SKM-1 (cell line): ENCODE measurements at regions not wholly inside any gene's neighbourhood (a gene's known extent, or its start where the extent isn't known, plus 50 kb on each side); places are given as distances from the start of the nearest gene placed in this dataset.
"Not testable (repeated sequence)": the region's sequence is repeated elsewhere in the genome, so short reads cannot be mapped to it uniquely, and the experiment has no call there.

Source experiments
- DNase-seq: peaks from one replicate; lab custom pipeline; 2025; ENCODE audit not compliant: unreplicated experiment; lab: John Stamatoyannopoulos, UW

DNA sequence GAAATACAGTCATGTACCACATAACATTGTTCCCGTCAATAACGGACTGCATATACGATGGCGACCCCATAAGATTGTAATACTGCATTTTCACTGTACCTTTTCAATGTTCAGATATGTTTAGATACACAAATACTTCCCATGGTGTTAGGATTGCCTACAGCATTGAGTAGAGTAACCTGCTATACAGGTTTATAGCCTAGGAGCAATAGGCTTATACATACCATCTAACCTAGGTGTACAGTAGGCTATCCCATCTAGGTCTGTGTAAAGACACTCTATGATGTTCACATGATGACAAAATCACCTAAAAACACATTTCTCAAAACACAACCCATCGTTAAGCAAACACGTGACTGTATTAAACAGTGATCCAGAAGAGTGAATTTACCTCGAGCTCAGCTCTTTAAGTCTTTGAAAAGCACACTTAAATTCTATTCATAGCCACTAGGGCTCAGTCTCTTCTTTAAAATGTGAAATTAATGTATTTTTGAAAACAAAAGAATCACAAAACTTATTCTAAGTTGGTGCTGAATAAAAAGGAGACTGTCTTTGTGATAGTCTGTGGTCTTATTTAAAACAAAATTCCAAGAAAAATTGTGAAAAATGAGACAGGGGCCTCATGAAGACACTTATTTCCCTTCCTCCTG, 239.1 kb upstream of the ARID2 start:
- DNase-seq: no peak

DNA sequence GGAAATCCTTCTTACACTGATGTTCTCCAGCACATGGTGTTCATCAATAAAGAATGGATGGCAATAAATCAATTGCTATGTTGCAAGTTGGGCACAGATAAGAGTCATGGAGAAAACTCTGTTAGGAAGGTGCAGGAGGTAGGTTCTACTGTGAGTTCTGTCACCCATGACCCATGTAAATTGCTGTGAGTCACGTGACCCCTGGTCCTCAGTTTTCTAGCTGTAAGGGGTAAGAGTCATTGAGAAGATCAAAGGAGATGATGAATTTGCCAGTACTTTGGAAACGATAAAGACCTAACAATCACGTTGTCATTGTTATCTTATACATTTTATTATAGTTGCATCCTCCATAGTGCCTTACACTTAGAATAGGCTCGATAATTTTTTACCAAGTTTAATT, 235.2 kb upstream of the ARID2 start:
- DNase-seq: no peak

DNA sequence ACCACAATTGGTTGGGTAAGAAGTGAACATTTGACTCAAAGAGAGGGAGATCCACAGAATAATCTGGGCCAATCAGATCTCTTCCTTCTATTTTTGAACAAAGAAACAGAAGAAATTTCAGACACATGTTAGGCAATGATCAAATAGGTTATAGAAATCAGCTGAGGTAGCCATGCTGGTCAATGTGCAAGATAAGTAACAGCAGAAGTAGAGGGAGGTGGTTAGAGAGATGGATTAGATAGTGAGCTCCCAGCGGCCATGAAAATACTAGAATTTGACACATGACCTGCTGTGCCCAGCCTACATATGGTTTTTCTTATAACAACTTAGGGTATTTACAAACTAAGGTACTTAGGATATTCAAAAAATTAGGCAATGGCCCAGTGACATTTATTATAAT, 230.9 kb upstream of the ARID2 start:
- no peak for DNase-seq

DNA sequence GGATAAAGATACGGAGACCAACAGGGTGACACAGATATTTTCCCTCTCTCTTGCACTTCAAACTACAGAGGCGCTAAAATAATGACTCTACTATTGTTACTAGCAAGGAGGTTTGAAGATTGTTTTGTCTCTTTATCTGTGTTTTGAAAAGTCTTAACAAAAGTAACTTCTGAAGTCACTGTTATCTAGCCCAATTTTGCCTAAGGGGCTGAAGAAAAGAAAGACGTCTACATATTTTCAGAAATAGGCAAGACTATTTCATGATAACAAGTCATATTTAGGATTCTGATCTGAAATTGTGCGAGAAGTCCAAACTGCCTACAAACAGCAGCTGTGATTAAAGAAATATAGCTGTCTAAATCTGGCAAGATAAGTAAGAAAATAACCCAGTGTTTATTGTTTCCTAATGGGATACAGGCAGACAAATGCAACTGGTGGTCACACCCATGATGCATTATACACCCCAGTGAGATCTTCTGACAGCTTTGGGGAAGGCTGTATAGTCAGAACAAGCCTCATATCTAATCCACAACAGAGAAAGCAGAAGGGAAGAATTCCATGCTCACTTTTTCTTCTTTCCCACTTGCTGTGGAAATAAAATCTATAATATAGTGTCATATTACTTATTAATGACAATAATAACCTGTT, 226.9 kb upstream of the ARID2 start:
- DNase-seq: no peak

DNA sequence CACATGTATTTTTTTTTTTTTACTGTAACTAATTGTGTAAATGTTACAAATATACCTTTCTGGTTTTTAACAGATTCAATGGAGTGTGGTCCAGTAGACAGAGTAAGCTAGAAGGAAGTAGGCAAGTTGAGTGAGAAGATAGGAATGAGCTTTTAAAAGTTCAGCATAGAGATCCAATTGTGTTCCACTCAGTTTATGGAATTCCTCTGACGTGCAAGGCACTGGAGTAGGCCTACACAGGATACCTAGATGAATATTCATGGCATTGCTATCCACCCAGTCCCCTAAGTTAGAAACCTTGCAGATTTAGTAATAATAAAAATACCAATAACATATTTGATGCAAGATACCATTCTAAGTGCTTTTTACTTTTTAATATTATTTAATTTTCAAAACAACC, 225.6 kb upstream of the ARID2 start:
- DNase-seq: no peak

DNA sequence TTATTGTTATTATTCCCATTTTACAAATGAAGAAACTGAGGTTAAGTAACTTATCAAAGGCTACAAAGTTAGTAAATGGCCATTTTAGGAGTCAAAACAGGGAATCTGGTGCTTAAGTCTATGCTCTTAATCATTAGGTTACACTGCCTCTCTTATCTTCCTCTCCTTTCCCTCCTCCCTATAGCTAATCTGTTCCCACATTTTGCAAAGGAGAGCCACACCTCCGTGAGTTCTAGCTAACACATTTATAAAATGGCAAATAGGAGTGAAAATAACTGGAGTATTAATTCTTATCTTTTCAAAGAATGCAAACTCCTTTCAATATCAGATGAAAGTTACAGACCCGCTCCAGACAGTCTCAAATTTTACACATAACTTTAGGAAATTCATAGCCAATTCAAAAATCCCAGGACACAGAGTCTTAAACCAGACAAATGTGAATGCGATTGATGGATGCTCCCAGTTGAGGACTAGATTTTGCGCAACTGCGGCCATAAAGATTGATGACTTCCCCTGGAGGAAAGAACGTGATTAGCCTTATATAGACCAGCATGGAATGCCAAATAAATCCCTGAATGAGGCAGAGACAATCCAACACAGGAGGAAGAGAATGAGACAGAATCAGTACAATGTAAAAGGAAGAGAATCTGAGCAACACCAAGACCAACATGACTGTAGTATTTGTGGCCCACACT, 225.0 kb upstream of the ARID2 start:
- no peak for DNase-seq

DNA sequence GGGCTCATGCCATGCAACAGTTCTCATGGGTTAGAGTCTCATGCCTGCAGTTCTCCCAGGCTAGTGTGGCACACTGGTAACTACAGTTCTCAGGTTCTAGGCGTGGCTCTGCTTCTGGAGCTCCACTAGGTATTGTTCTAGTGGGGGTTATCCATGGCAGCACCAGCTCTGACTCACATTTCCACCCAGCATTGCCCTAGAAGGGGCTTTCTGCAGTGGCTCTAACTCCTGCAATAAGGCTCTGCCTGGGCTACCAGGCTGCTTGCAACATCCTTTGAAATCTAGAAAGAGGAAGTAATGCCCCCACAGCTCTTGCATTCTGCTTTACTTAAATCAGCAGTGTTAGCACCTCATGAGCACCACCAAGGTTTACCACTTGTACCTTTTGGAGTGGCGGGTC, 220.3 kb upstream of the ARID2 start:
- peak; percentile 25 for DNase-seq

DNA sequence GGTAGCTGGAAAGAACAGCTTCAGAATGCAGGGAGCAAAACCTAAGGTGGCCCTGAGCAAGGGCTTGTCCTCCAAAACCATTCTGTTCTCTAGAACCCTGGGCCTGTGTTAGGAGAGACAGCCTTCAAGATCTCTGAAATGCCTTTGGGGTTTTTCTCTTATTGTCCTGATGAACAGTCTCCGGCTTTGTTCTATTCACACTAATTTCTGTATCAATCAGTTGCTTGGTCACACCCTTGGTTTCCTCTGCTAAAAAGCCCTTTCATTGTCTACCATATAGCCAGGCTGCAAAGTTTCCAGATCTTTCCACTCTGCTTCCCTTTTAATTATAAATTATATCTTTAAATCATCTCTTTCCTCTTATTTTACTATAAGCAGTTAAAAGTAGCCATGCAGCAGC, 219.9 kb upstream of the ARID2 start:
- no peak for DNase-seq

DNA sequence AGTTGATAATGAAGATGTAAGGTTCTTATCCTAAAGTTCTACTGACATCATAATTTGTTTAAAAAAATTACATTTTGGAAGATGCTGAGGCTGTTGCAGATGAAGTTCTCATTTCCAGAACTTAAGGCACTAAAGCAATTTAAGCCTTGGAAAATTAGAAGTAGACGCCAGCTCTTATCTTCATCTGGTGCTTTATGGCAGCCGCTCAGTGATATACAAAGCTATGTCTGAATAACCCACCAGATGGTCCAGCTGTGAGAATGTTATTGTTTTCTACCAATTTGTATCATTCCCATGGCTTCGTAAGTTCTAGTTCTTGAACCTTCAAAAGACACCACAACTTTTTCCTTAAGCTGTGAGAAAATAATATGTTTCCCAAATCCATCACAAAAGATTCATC, 212.1 kb upstream of the ARID2 start:
- no peak for DNase-seq

DNA sequence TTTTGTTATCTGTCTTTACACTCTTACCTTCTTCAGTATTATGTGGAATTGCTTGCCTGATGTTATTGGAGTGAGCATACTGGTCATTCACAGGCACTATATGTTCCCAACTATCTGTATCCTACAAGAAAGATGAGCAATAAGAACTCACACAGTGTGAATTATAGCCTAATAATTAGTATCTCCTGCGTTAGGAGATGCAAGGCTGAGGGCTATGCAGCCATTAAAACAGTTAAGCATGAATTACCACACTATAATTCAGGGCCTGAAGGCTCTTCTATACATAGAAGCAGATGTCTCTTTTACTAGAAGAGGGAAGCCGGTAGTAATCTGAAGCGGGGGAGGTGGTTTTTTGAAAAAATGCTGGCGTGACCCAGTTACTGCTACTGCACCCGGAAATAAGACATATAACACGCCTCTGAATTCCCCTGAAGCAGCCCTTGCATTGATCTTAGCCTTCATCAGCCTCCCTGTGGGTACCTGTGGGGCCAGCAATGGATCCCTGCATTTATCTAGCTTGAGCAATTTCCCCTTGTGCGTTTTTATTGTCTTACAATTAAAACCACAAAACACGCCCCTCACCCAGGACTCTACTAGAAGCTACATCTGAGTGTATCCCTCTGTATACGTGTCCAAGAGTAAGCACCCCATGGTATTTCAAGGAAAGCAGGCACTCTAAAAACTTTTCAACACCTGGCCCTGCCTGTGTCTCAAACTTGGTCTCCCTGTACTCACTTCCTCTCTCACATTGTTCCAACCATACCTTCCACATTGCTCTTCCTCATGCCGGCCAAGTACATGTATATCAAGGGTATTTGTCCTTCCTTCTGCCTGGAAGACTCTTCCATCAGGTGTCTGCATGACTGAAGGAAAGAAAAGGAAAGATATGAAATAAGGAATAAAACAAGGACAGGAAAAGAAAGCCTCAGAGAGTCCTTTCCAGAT, 210.9 kb upstream of the ARID2 start:
- no peak for DNase-seq

DNA sequence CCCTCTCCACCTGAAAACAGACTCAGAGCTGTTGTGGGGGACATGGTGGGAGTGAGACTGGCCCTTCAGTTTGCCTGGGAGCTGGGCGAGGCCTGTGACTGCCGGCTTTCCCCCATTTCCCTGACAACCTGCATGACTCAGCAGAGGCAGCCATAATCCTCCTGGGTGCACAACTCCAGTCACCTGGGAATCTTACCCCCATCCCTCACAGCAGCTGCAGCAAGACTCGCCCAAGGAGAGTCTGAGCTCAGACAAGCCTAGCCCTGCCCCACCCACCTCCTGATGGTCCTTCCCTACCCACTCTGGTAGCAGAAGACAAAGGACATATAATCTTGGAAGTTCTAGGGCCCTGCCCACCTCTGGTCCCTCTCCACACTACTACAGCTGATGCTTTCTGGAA, 207.3 kb upstream of the ARID2 start:
- no peak for DNase-seq

DNA sequence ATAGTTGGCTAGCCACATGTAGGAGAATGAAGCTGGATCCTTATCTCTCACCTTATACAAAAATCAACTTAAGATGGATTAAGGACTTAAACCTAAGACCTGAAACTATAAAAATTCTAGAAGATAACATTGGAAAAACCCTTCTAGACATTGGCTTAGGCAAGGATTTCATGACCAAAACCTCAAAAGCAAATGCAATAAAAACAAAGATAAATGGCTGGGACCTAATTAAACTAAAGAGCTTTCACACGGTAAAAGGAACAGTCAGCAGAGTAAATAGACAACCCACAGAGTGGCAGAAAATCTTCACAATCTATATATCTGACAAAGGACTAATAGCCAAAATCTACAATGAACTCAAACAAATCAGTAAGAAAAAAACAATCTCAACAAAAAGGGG, 202.7 kb upstream of the ARID2 start:
- DNase-seq: not testable (repeated sequence)

DNA sequence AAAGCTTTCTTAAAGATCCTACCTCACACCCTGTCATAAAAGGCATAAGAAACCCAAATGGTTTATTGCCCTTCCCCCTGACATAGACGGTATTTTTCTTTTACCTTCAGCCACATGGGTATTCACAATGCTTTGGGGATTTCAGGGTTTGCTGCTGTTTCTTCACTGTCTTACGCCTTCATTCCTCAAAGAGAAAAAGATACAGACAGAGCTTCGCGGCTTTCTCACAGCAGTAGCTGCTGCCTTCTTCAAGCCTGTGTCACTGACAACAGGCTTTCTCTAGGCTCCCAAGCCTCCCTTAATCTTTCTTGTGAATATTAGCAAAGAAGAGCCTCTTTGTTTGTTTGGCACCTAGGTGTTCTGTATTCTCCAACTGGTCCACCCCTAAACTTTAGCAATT, 197.4 kb upstream of the ARID2 start:
- DNase-seq: no peak

DNA sequence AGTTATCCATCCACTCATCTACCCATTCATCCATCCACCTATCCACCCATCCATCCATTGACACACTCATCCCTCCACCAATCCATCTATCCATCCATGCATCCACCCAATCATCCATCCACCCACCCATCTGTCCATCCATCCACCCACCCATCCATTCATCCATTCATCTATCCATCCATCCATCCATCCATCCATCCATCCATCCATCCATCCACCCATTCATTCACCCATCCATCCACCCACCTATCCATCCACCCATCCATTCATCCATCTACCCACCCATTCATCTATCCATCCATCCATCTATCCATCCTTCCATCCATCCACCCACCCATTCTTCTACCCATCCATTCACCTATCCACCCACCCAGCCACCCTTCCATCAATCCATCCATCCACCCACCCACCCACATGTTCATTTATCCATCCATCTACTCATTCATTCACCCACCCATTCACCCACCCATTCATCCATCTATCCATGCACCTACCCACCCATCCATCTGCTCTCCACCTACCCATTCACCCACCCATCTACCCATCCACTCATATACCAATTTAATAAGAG, 193.8 kb upstream of the ARID2 start:
- DNase-seq: no peak

DNA sequence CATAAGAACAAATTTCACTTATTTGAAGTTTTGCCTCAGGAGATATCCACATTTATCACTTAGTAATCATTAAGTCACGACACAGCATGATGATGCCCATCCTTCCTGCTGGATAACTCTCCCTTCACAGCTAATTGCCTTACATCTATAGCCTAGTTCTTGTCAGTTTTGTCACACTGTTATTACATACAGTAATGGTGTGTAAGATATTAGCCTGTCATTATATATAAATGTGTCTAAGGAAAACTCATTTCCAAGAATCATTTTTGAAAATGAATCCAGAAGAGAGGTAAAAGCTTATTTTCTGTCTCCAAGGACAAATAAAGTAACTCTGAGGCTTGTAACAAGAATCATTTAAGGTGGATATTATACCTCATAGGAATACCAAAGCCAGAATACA, 193.2 kb upstream of the ARID2 start:
- no peak for DNase-seq

DNA sequence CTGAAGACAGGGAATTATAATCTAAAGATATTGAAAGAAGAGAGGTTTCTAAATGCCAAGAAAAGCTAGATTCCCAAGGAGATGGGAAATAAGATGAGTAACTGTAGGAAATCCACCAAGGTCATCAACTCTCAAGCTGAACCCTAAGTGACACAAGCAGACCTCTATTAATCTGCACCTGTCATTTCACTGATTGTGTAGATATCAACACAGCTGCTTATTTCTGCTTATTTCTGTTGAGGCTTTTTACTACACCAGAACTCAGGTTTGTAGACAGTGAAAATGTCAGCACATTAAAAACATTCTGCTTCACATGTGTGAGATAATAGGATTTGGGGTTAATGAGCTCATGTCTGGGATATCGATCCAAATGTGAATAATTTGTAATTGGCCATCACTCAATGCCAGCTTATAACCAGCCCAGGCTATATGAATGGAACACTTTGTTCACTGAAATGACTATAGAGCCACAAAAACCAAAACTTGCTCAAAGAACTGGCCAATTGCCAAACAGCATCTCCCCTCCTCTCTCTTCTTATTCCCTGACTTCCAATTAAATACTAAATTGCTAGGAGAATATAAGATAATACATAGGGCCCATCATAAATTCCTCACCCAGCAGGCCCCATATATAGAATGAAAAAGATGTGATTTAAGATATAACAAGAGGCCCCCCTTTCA, 188.7 kb upstream of the ARID2 start:
- no peak for DNase-seq

DNA sequence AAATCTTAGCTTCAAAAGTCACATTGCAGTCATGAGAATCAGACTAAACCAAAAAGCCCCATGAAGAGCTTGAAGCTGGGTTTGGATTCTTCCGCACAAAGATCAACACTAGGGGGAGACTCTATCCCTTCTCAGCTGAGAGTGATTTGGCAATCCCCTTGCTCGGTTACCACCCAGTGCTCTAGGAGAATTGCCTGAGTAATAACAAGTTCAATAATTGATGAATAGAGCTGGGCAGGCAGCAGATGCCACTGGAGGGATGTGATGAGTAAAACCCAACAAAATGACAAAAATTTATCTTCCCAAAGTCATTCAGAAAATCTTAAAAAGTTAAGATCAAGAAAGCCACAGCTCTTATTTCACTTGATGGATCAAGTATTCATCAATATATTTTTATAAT, 185.6 kb upstream of the ARID2 start:
- DNase-seq: peak; percentile 53

DNA sequence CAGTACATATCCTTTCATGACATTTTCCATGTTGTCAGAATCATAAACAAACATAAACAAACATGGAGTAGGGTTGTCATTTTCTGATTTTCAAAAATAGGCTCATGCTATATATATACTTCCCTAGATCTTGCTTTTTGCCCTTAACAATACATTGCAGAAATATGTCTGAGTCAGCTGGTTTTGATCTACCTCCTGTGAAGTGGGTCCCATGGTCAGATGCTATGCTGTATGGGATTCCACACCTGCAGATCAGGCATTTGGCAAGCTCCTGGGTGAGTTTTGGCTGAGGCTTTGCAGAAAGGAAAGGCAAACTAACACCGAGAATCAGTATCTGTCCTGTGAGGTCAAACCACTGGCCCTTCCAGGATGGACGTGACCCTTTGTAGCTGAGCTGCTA, 183.0 kb upstream of the ARID2 start:
- no peak for DNase-seq

DNA sequence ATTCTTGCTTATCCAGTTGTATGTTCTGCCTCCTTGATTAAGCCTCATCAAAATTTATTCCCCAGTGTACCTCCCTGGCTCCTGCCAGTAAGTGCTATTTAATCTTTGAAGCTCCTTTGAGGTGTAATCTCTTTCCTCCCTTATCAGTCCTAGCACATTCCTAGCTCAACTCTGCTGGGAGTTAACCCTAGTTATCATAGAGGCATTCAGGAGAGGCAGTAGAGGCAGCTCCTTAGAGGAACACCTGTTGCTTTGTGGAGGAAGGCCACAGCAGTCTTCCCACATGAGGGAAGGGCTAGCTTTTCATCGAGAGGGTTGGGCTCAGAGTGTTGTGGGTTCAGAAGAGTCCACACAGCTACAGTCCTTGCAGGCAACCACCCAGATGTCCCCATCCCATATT, 182.4 kb upstream of the ARID2 start:
- DNase-seq: no peak

DNA sequence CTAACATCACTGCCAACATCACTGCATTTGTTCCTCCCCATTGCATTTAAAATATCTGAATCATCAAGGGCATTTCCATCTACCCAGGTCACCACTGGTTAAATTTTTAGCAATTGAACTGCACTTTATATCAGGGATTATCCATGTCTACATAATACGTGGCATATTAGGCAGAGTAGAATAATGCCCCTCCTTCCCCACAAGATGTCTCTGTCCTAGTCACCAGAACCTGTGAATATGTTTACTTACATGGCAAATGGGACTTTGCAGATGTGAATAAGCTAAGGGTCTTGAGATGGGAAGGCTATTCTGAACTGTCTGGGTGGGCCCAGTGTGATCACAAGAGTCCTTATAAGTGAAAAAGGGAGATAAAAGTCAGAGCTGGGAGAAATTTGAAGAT, 181.7 kb upstream of the ARID2 start:
- peak; percentile 3 for DNase-seq

DNA sequence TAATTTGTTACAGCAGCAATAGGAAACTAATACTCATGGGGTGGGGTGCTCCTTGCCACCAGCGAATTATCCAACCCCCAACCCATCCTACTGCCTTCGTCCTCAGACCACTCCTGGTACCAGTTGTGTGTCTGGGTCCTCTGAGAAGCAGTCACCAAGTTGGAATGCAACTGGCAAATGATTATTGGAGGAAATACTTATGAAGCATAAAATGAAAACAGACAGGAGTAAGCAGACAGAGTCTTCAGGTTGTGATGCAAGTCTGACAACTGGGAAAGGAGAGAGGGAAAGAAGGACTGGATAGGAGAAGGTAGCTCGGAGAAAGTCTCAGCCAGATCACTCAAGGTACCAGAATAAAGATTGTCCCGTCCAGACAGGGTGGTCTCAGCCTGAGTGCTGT, 181.1 kb upstream of the ARID2 start:
- no peak for DNase-seq
